HG02678 (cell line): ENCODE measurements at regions not wholly inside any gene's neighbourhood (a gene's known extent, or its start where the extent isn't known, plus 50 kb on each side); places are given as distances from the start of the nearest gene placed in this dataset.

ENCODE experiments used
- ATAC-seq: cut with Tn5 transposase; IDR thresholded peaks from one replicate; pipeline ENCODE4 v1.9.1; 2021; ENCODE audit warnings: mild to moderate bottlenecking, moderate library complexity; ENCODE audit not compliant: unreplicated experiment

DNA sequence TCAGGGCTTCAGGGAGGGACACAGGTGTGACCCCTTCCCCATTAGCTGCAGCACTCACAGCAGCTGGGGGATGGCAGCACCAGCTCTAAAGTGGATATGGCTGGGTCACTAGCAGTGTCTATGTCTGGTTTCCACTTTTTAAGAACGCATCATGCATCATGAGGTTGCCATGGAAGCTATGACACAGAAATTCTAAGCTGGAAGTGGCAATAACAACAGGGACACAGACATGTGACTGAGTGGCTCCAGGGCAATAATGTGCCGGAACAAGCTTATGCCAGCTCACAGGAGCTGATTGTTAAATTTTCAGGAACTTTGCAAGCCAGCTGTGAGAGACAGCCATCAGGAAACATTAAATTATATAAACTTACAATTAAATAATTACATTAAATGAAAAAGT lies 51.2 kb upstream of the NFASC start:
- no peak for ATAC-seq
